GM18873 (cell line): ENCODE measurements at regions not wholly inside any gene's neighbourhood (a gene's known extent, or its start where the extent isn't known, plus 50 kb on each side); places are given as distances from the start of the nearest gene placed in this dataset.
A peak's percentile ranks its signal among the peaks of the same experiment; 100 is the strongest.
"Not testable (repeated sequence)": the region's sequence is repeated elsewhere in the genome, so short reads cannot be mapped to it uniquely, and the experiment has no call there.

Experiments
- ATAC-seq: cut with Tn5 transposase; IDR thresholded peaks from one replicate; pipeline ENCODE4 v1.9.1; 2021; ENCODE audit warnings: mild to moderate bottlenecking, moderate library complexity, moderate number of reproducible peaks; ENCODE audit not compliant: unreplicated experiment, low FRiP score

GRCh38 chrX:63581906-63582305 is 203.1 kb downstream of the ARHGEF9 start:
- ATAC-seq = no peak

- no peak for ATAC-seq
These were observed 203.6 kb downstream of the ARHGEF9 start for GRCh38 chrX:63581398-63581797.

- no peak for ATAC-seq
These were observed 208.5 kb downstream of the ARHGEF9 start for GRCh38 chrX:63576533-63576932.

GRCh38 chrX:63575700-63576099 is 209.3 kb downstream of the ARHGEF9 start:
- not testable (repeated sequence) for ATAC-seq

- no peak for ATAC-seq
These were observed 215.7 kb upstream of the SPIN4 start for GRCh38 chrX:63566856-63567255.

GRCh38 chrX:63561425-63561824 is 210.3 kb upstream of the SPIN4 start:
- ATAC-seq = no peak

GRCh38 chrX:63560601-63561218 is 209.6 kb upstream of the SPIN4 start:
- ATAC-seq = peak; percentile 96

- no peak for ATAC-seq
These were observed 200.7 kb upstream of the SPIN4 start for GRCh38 chrX:63551856-63552255.

GRCh38 chrX:63530654-63531053 is 179.5 kb upstream of the SPIN4 start:
- ATAC-seq = no peak

GRCh38 chrX:63529961-63530360 is 178.8 kb upstream of the SPIN4 start:
- ATAC-seq = no peak

GRCh38 chrX:63526863-63527262 is 175.7 kb upstream of the SPIN4 start:
- ATAC-seq = no peak

GRCh38 chrX:63525491-63525890 is 174.4 kb upstream of the SPIN4 start:
- no peak for ATAC-seq

- not testable (repeated sequence) for ATAC-seq
These were observed 168.2 kb upstream of the SPIN4 start for GRCh38 chrX:63519368-63519767.

- no peak for ATAC-seq
These were observed 163.5 kb upstream of the SPIN4 start for GRCh38 chrX:63514569-63515080.

GRCh38 chrX:63513825-63514568 is 162.9 kb upstream of the SPIN4 start:
- ATAC-seq = no peak

- no peak for ATAC-seq
These were observed 160.2 kb upstream of the SPIN4 start for GRCh38 chrX:63511361-63511760.

GRCh38 chrX:63508668-63509067 is 157.5 kb upstream of the SPIN4 start:
- no peak for ATAC-seq

GRCh38 chrX:63506320-63506719 is 155.2 kb upstream of the SPIN4 start:
- no peak for ATAC-seq

GRCh38 chrX:63503541-63503940 is 152.4 kb upstream of the SPIN4 start:
- no peak for ATAC-seq

GRCh38 chrX:63488546-63489373 is 137.6 kb upstream of the SPIN4 start:
- no peak for ATAC-seq

GRCh38 chrX:63475200-63475599 is 124.1 kb upstream of the SPIN4 start:
- ATAC-seq = no peak
